GM19043 (cell line): ENCODE measurements at regions not wholly inside any gene's neighbourhood (a gene's known extent, or its start where the extent isn't known, plus 50 kb on each side); places are given as distances from the start of the nearest gene placed in this dataset.

Source experiments
- ATAC-seq: cut with Tn5 transposase; IDR thresholded peaks from one replicate; pipeline ENCODE4 v1.9.1; 2021; ENCODE audit warnings: low read depth; ENCODE audit not compliant: unreplicated experiment

DNA sequence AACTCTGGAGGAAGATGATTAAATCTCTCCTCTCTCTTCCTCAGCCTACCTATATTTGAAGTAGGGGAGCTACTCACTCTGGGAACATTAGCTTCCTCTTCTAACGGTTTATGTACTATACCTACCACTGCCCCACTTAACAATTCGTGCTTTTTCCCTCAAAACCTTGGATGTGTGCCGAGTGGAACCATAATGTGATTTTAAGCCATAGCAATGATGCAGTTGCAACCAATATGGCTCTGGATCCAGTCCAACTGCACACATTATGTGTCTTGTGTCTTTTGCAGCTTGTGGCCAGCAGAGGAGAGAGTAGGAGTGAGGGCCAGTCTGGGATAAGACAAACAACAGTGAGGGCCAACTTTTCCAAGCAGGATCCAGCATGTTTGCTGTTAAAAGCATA lies 170.7 kb downstream of the GATA3 start:
- ATAC-seq, result no peak

DNA sequence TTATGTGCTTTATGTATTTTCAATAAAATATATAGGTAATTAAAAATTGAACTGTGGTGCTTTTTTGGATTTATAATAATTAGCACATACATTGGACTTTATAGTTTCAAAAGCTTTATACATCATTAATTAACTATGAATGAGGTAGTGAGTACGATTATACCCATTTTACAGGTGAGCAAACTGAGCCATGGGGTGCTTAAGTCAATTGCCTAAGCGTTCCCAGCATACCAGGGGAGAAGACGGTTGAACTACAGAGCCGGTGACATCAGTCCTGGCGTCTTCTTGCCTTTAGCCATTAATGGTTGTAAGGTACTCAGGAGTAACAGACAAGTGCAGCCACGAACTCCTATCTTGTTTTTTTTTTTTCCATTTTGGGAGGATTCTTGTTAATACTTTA lies 172.8 kb downstream of the GATA3 start:
- no peak for ATAC-seq

DNA sequence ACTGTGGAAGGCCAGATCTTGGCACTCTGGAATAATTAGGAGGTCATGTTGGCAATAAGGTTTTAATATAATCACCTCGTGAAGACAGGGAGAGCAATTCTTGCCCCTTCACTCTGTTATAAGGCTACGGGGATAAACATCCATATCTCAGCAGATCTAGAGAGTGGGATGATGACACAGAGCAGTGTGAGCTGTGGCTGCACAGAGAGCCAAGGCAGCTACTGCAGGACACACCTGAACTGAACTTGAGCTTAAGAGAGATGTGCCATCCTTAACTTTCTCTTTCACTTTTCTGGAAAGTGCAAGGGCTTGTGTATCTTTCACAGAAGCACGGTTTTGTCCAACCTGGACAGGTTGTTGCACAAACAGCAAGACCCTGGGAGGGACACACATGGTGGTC lies 174.7 kb downstream of the GATA3 start:
- no peak for ATAC-seq

DNA sequence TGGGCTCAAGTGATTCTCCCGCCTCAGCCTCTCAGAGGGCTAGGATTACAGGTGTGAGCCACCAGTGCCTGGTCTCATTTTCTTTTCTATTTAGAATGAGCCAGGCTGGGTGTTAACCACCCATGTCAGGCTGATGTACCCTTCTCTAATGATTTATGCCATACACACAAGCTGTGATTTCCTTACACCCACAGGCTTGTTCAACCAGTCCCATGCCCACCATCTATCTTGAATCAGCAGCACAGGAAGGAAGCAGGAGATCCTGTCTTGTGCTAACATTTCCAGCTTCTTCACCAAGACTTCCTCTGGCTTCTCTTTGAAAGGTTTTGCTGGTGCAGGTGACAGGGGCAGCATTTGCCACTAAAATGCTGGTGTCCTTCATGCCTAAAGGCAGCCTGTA lies 176.4 kb downstream of the GATA3 start:
- no peak for ATAC-seq

DNA sequence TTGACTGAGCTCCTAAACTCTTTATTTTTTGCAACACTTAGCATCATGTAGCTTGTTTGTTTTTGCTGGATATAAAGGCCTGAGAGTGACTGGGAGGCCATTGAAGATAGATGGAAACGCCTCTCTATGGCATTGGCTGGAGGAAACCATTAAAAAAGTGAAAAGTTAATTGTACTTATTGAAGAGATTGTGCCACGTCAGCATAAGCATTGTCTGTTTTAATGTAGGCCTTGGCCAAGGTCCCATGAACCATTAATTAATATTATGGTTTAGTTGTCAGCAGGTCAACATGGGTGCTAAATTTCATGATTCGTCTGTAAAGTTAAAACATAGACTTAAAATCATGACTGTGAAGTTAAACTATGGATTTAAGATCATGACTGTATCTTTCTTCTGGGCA lies 178.6 kb downstream of the GATA3 start:
- no peak for ATAC-seq

DNA sequence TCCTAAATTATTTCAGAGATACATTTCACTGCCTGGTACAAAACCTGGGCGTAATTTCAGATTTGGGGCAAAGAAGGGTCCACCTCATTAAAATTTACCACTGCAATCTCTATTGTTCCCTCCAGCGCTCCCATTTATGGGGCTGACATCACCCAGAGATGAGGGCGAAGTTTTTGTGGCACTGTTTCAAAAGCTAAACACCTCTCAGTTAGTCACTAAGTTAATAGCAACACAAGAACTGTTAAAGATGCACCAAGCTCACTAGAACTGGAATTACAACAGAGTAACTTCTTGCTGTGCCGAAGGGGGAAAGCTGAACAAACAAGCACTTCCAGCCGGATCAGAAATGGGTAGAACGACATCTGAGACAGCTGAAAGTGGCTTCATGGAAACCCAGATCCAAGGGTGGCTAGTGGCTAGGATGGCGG lies 179.4 kb downstream of the GATA3 start:
- ATAC-seq, result no peak

DNA sequence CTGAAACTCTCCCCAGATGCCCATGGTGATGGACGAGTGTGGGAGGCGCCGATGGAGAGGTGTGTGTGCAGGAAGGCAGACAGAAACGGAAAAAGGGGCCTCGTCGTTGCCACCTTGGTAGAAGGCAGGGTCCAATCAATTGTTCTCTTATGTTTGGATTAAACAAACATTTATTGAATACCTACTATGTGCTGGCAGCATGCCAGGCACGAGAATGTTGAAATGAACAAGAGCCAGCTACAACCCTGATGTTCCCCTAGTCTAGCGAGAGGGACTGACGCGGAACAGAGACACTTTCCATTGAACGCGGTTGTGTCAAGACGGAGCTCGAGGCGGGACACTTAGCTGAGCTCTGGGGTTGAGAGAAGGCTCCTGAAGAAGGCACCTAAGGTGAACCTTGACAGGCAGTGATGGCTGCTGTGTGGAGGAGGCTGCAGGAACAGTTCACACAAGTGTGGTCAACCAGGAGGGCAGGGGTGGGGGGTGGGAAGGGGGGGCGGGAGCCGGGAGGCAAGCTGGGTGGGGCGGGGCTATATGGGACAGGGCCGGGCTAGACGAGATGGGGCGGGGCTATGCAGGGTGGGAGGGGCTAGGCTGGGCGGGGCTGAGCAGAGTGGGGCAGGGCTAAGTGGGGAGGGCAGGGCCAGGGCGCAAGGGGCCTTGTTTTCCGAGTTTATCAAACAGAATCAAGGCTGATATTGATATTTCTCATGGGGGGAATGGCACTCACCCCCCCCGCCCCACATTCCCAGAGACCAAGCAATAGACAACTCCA lies 181.0 kb downstream of the GATA3 start:
- no peak for ATAC-seq

DNA sequence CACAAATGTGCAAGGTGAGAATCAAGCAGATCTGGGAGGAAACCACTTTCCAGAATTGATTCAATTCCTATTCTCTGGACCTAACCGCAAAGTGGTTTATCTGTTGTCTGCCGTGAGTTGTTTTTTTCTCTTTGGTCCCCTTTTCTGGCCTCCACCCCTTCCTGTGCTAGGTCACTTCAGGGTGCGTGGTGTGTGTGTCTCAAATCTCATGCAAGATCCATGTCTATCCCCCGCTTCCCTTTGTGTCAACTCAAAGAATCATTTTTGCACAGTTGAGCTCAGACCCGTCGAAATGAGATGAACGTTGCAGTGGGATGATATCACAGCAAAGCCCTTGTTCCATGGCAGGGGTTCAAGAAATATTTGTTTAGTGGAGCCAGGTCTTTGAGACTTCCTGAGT lies 184.5 kb downstream of the GATA3 start:
- ATAC-seq, result no peak

DNA sequence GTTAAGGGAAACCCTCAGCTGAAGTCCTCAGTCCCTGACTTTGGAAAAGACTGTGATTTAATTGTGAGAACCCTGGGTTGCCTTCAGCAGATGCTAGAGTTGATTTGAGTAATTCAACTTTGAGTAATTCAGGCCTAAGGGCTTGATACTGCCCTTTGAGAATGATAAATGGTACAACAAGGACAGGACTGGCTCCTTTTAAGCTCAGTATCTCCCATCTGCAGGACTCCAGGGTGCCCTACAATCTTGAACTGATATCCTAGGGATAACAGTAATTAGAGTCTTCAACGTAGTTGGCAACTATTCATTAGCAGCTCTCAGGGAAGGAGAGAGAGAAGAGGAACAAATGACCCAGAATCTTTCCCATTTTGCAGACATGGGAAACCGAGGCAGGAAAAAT lies 186.4 kb downstream of the GATA3 start:
- no peak for ATAC-seq

DNA sequence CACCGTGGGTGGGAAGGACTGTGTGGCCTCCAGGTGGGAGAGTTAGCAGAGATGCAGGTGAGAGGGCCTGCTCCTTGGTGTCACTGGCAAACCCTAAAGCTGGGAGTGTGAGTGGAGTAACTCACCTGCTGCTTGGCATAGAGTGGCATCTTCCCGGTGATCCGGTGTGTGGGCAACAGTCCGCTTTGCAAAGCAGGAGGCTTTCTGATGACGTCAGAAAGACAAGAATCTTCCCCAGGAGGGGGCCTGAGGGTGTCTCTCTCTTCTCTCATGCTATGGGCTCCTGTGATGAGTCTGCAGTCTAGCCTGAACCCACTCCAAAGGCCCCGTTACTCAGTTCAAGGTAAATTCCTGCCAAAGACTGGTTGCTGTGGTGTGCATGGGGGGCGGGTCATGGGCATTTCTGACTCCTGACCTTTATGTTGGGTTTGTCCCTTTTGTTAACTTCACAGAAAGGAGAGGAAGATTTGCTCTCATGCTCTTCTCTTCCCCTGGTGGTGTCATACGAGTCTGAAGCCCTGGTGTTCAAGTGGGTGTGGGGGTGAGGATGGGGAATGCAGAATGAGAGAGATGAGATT lies 187.9 kb downstream of the GATA3 start:
- ATAC-seq, result no peak

DNA sequence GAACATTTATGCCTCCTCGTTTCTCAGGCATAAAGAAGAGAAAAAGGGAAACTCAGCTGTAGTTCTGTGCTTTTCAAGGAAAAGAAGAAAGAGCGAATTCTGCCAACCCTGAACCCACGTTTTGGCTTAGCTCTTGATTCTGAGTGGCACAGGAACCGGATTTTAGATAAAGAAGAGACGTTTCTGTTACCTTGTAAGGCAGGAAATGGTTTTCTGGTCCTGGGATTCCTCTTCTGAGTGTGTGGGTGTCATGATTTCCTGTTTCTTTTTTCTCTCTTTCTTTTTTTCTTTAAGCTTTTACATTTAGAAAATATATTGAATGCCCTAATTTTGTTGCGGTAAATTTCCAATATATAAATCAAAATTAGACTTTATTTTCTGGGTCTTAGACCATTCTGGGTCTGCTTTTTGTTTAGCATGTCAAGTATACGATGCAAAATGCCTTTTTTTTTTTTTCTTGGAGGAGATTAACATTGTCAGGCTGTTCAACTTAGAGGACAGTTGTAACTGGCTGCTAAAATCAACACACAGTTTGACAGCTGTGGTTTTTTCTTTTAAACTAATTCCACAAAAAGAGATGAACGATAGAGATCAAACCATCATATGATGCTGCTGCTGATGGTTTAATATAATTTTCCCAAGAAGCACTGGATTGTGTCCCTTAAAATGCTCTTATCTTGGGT lies 190.8 kb downstream of the GATA3 start:
- ATAC-seq, result no peak

DNA sequence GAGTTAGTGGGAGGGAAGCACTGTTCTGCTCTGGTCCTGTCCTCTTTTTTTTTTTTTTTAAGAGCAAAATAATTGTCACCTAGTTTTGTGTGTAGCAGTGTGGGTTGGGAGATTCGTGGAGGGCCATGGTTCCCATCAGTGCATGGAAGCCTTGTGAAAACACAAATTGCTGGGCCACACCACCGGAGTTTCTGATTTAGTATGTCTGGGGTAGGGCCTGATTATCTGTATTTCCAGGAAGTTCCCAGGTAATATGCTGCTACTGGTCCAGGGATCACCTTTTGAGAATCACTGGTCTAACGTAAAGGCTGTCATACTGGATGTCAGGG lies 191.3 kb downstream of the GATA3 start:
- no peak for ATAC-seq

DNA sequence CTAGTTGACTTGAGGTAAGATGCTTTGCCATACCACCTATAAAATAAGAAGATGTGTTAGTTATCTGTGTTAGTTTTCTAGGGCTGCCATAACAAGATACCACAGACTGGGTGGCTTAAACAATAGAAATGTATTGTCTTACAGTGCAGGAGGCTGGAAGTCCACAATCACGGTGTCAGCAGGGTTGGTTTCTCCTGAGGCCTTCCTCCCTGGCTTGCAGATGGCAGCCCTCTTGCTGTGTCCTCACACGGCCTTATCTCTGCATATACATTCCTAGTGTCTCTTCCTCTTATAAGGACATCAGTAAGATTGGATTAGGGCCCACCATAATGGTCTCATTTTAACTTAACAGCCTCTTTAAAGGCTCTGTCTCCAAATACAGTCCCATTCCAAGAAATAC lies 192.1 kb downstream of the GATA3 start:
- no peak for ATAC-seq

DNA sequence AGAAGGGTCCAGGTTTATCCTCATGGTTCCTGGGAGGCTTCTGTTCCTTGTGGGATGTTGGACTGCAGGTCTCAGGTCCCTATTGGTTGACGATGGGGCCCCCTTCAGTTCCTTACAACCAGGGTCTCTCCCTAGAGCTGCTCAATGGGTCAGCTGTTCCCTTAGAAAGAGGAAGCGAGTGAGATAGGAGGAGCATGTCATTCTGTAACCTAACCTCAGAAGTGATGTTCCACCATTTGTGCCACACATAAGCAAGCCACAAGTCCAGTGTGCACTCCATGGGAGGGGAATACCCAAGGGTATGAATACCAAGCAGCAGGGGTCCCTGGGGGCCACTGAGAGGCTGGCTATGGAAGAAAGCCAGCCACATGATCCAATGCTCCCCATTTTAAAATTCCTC lies 192.7 kb downstream of the GATA3 start:
- no peak for ATAC-seq

DNA sequence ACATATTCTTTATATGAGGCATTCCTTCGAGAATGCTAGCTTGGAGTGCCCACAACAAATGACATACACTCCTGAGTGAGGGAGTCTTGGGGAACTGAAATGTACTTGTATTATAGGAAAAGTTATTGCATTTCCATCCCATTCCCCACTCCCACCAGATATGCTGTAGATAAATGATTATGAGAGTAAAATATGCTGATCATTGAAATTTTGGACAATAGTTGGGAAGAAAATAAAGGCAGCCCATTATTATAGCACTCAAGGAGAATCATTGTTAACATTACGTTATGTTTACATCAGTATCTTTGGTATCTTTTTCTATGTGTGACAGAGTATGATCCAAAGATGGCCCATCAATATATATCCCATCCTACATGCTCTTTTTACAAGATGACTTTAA lies 194.4 kb downstream of the GATA3 start:
- no peak for ATAC-seq

DNA sequence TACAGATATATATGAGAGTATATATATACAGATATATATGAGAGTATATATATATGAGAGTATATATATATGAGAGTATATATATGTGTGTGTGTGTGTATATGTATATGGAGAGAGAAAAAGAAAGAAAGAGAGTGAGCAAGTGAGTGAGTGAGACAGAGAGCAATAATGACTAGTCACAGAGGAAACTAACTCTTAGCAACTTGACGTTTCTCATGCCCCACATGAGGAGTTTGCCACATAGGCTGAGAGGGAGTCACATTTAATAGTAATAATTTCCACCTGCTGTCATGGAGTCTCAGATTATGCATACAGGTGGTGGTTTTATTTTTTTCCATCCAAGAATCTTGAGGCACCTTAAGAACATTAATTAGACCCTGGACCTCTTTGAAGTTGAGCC lies 199.9 kb downstream of the GATA3 start:
- ATAC-seq, result no peak

DNA sequence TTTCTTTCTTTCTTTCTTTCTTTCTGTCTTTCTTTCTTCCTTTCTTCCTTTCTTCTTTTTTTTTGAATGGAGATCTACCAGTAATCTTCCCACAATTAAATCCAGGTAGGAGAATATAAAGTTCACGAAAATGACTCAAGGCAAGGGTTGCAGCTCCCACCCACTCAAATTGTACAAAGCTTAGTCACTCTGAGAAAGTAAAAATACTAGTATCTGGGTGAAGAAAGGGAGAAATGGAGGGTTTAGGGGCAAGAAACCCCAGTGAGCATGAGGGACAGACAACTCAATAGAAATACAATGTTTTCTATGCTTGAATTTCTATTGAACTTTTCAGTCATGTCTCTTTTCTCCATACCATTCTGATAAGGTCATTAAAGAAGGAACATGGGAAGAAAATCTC lies 200.8 kb downstream of the GATA3 start:
- ATAC-seq, result no peak

DNA sequence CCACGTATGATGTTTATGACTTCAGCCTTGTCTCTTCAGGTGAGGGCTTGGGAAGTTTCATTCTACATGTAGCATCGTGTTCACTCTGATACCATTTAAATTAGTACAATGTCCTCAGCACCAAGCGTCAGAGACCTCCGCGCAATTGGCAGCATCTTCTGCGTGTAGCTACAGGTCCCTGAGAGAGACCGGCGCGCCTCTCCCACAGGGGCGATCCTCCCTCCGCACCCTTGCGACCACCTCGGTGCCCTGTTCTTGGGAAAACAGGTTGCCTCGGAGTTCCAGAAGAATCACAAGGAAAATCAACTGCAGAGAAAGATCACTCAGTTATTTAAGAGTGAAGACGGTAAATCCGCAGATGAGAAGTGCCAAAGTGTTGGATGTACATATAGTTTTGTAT lies 206.2 kb downstream of the GATA3 start:
- no peak for ATAC-seq

DNA sequence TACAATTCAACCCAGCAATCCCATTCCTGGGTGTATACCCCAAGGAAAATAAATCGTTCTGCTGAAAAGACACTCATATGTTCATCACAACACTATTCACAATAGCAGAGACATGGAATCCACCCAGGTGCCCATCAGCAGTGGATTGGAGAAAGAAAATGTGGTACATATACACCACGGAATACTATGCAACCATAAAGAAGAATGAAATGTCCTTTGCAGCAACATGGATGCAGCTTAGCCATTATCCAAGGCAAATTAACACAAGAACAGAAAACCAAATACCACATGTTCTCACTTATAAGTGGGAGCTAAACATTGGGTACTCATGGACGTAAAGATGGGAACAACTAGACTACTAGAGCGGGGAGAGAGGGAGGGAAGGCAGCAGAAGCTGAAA lies 207.8 kb downstream of the GATA3 start:
- ATAC-seq, result no peak

DNA sequence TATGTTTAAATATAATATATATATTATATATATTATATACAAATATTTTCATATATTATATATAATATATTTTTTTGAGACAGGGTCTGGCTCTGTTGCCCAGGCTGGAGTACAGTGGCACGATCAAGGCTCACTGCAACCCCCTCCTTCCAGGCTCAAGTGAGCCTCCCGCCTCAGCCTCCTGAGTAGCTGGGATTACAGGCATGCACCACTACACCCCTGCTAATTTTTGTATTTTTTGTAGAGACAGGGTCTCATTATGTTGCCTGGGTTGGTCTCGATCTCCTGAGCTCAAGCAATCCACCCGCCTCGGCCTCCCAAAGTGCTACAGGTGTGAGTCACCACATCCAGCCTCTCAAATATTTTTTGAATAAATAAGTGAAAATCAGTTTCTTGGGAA lies 215.5 kb downstream of the GATA3 start:
- ATAC-seq, result no peak

DNA sequence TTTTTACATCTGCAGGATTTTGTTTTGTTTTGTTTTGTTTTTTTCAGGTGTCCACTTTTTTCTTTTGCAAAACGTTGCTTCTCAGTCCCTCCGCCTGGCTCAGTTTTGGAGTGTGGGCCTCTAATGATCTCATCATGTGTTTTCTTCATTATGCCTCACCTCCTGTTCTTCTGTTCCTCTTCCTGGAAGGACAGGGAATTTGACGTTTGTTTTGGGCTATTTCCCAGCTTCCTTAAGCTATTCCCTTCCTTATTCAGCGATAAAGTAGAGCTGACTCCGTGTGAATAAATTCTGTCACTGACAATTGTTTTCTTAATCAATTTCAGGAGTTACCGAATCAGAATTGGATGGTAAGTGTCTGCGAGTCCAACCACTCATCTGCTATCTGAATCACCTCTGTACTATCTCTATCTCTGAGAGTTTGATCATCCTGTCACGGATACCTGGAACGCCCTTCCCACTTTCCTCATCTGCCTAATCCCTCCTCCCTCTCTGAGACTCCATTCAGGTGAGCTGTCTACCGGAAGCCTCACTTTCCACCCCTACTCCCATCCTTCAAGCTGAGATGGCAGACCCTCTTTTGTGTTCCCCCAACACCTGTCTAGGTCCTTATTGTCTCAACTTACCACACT lies 218.4 kb downstream of the GATA3 start:
- no peak for ATAC-seq

DNA sequence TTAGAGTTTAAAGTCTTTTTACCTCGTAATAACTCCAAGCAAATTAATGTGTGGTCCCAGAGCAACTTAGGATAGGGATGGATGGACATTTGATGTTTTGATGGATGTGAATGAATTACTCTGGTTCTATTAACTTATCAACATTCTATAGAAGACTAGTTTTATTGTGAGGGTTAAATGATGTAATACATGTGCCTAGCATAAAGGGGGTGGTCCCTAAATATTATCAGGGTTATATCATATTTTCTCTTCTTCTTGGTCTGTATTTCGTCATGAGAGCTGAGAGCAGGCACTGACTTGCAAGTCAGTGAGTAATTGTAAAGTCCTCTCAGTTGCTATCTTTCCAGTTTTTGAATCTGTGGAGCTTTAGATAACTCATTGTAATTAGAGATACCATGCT lies 219.3 kb downstream of the GATA3 start:
- no peak for ATAC-seq
